ENCODE measurements at regions not wholly inside any gene's neighbourhood (a gene's known extent, or its start where the extent isn't known, plus 50 kb on each side); places are given as distances from the start of the nearest gene placed in this dataset.

DNA sequence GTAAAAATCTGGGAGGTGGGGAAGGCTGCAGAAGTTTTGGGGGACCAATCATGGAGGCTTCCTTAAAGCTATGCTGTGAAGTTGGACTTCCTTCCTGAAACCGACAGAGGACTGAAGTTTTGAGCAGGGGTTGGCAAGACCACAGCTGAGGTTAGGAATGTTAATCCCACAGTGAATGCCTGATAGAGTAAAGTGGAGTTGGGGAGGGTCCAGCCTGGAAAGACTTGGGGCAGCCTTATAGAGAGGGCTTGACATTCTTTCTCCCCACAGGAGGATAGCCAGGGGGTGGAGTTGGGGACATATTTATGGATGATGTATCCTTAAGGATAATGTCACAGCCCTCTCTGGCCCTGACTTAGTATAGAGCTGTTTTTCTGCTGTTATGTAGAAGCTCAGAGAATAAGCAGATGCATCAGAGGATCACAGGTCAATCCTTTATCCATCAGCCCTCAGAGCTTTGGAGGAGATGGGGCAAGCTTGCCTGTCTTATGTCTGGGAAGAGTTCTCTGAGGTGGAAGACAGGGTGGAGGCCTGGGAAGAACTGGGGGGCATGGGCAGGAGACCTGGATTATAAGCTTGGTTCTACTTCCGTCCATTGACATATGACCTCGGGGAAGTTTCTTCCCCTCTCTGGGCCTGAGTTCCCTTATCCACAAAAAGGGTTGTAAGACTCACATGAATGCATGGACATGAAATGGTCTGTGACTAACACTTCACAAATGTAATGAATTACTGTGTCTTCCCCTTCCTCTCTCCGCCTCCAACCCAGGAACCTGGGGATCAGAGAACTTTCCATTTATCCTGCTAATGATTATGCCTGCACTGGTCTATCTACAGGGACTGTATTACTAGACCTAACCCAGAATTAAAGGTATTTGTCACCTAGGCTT, 317.8 kb downstream of the MIAT start:
- POLR2A ChIA-PET: no interaction called here
- no peaks in the 10 kb centered on the region for H3K9me3 Mint-ChIP-seq
- CTCF ChIA-PET: no interaction called here

DNA sequence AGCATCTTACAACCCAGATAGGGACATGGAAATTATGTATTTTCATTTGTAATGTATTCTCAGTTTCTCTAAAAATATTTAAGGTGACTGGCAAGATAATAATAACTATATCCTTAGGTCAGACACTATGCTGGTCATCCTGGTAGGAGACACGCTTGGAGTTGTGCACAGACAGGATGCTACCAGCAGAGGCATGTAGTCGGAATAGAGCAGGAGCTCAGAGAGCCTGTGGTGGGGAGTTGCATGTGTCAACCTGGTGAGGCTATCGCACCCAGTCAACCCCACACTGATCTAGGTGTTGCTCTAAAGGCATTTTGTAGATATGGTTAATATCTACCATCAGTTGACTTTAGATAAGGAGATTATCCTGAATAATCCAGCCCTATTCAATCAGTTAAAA, 318.5 kb downstream of the MIAT start:
- no peaks in the 10 kb centered on the region for H3K9me3 Mint-ChIP-seq
- no peaks in the 10 kb centered on the region for H3K27me3 Mint-ChIP-seq
- H3K27ac Mint-ChIP-seq: no peak overlapping the region
- ChIA-PET CTCF (no interaction called here), POLR2A (no interaction called here)
- no peak for DNase-seq
- H3K36me3 Mint-ChIP-seq (ENCODE audit: low read depth): no peaks in the 10 kb centered on the region
- H3K4me3 Mint-ChIP-seq: no peak overlapping the region
- H3K4me1 Mint-ChIP-seq: no peaks in the 10 kb centered on the region

More for the DNA sequence above, 317.8 kb downstream of the MIAT start:
- no peak for DNase-seq
- Mint-ChIP-seq H3K27ac (no peak overlapping the region), H3K4me1 (no peaks in the 10 kb centered on the region), H3K4me3 (no peak overlapping the region), H3K36me3 (ENCODE audit: low read depth) (no peaks in the 10 kb centered on the region), H3K27me3 (no peaks in the 10 kb centered on the region)

DNA sequence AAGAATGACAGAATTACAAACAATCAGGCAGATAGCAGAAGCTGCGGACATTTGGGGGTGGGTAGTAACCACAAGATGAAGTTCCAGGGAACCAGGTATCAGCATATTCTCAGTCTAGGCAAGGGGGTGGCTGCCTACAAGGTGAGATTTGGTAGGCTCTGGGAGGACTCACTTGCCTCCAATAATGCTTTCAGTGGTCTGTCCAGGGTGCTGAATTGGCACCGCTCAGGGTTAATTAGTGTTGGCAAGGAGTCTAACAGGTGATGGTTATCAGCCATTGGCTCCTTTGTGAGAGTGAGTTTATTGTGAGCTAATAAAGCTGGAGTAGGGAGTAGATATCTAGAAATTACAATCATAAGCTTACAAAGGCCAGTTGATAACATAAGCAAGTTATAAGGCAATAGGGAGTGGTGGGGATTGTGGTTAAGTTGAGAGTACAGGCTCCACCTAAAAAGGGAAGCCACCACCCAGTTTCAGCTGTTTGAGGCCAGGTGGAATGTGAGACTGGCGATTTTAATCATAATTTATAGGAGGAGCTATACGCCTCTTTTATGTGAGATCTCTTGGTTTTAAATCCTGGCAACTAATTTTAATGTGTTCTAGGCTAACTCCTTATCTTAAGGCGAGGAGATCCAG, 320.5 kb downstream of the MIAT start:
- H3K27me3 Mint-ChIP-seq: no peaks in the 10 kb centered on the region
- no peak overlapping the region for H3K4me3 Mint-ChIP-seq
- H3K4me1 Mint-ChIP-seq: no peaks in the 10 kb centered on the region
- H3K27ac Mint-ChIP-seq: no peak overlapping the region
- DNase-seq: no peak
- H3K36me3 Mint-ChIP-seq (ENCODE audit: low read depth): no peaks in the 10 kb centered on the region
- ChIA-PET CTCF (no interaction called here), POLR2A (no interaction called here)
- H3K9me3 Mint-ChIP-seq: no peaks in the 10 kb centered on the region

DNA sequence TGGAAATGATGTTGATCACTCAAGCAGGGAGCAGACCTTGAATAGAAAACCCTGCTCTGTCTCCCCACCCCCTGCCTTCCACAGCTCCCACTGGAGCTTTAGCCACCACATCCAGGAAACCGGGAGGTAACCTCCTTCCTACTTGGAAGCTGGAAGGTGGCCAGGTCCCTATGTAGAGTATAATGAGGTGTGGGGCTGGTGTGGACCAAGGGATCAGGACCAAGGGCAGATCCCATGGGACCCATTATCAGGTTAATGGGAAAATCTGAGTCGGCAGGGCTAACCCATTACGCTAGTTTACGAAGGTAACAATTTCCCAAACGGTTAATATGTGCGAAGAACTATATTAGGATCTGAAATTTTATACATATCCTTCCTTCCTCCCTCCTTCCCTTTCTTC, 321.9 kb downstream of the MIAT start:
- Mint-ChIP-seq H3K27ac (no peak overlapping the region), H3K4me3 (no peak overlapping the region), H3K9me3 (no peaks in the 10 kb centered on the region), H3K27me3 (no peaks in the 10 kb centered on the region), H3K4me1 (no peaks in the 10 kb centered on the region), H3K36me3 (ENCODE audit: low read depth) (no peaks in the 10 kb centered on the region)
- CTCF ChIA-PET: no interaction called here
- POLR2A ChIA-PET: interaction anchor here (0.6 kb wide), 1 partner anchor 50 kb away, joined by 4 read pairs; no protein-coding TSS in a partner anchor
- DNase-seq: no peak

DNA sequence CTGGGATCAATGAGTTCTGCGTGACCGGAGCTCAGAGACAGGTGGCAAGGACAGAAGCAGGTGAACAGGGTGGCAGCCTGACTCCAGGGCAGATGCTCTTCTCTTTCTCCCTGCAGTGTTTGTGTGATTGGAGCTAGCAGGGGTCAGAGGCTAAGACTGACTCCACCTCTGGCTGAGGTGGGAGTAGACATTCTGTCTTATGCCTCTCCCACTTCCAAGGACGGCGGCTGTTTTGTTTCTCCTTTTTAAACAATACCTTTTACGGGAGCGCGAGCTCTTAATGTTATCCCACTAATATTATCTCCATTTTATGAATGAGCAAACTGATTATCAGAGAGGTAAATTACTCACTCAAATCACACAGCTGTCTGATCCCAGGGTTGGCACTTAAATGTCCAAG, 323.7 kb downstream of the MIAT start:
- H3K4me1 Mint-ChIP-seq: no peaks in the 10 kb centered on the region
- ChIA-PET POLR2A (no interaction called here), CTCF (no interaction called here)

DNA sequence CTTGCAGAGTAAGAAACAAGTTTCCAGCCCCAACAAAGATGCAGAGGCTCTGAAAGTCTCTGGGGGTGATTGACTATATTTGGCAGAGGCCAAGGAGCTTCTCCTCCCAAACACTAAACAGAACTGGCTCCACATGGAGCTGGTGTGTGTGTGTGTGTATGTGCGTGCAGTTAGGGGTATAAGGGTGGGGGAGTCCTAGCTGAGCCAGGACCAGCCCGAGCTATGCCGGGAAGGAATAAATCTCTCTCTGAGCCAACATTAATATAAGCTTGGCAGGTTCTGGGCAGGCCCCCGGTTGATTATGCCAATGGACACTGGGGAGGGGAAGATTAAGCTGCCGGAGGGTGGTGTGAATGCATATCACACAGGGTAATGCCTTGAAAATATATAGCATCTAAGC, 324.2 kb downstream of the MIAT start:
- Mint-ChIP-seq H3K36me3 (ENCODE audit: low read depth) (no peaks in the 10 kb centered on the region), H3K9me3 (no peaks in the 10 kb centered on the region), H3K27me3 (peaks cover 4% of the 10 kb centered on the region), H3K27ac (no peak overlapping the region), H3K4me3 (no peak overlapping the region), H3K4me1 (no peaks in the 10 kb centered on the region)
- DNase-seq: no peak
- CTCF ChIA-PET: no interaction called here
- POLR2A ChIA-PET: no interaction called here

More for the DNA sequence above, 323.7 kb downstream of the MIAT start:
- DNase-seq: no peak
- Mint-ChIP-seq H3K27ac (no peak overlapping the region), H3K36me3 (ENCODE audit: low read depth) (no peaks in the 10 kb centered on the region), H3K4me3 (no peak overlapping the region), H3K9me3 (no peaks in the 10 kb centered on the region), H3K27me3 (peaks cover 4% of the 10 kb centered on the region)

DNA sequence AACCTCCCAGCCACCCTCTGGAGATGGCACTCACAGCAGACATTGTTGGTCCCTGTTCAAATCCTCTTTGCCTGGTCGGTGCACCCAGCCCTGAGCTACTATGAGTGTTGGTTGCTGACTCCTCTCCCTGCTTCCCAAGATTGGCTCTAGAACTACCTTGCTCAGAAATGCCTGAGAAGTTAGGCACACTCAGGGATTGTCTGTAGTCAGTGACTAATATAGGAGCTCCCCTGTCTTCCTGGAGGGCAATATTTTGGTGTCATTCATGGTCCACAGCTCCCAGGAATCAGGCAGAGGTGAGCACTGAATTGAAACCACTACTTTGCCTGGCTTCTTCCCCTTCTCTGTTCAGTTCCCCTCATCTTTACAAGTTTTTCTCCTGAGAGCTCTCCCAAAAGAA, 325.9 kb downstream of the MIAT start:
- Mint-ChIP-seq H3K9me3 (no peaks in the 10 kb centered on the region), H3K27ac (no peak overlapping the region), H3K27me3 (peaks cover 4% of the 10 kb centered on the region), H3K36me3 (ENCODE audit: low read depth) (no peaks in the 10 kb centered on the region), H3K4me3 (no peak overlapping the region), H3K4me1 (no peaks in the 10 kb centered on the region)
- CTCF ChIA-PET: no interaction called here
- POLR2A ChIA-PET: no interaction called here
- DNase-seq: no peak

DNA sequence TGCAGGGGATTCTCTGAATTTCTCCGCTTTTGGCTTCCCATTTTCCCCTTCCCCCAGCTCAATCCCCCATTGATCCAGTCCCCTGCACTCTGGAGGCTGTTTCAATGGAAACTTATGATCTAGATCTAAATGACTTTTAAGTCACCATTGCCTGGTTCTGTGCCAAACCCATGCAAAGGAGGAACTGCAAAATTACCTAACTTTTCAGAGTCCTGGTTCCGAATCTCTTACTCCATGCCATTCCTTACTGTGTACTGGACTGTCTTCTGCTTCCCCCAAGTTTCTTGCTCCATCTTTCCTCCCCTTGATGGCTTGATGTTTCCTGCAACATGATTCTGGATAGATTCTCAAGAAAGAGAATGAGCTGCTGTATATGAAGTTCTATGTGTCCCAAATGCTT, 327.8 kb downstream of the MIAT start:
- ChIA-PET CTCF (no interaction called here), POLR2A (no interaction called here)
- no peaks in the 10 kb centered on the region for H3K9me3 Mint-ChIP-seq
- no peak for DNase-seq
- no peaks in the 10 kb centered on the region for H3K4me1 Mint-ChIP-seq
- peaks cover 4% of the 10 kb centered on the region for H3K27me3 Mint-ChIP-seq
- no peaks in the 10 kb centered on the region for H3K36me3 Mint-ChIP-seq (ENCODE audit: low read depth)
- H3K27ac Mint-ChIP-seq: no peak overlapping the region
- H3K4me3 Mint-ChIP-seq: no peak overlapping the region

DNA sequence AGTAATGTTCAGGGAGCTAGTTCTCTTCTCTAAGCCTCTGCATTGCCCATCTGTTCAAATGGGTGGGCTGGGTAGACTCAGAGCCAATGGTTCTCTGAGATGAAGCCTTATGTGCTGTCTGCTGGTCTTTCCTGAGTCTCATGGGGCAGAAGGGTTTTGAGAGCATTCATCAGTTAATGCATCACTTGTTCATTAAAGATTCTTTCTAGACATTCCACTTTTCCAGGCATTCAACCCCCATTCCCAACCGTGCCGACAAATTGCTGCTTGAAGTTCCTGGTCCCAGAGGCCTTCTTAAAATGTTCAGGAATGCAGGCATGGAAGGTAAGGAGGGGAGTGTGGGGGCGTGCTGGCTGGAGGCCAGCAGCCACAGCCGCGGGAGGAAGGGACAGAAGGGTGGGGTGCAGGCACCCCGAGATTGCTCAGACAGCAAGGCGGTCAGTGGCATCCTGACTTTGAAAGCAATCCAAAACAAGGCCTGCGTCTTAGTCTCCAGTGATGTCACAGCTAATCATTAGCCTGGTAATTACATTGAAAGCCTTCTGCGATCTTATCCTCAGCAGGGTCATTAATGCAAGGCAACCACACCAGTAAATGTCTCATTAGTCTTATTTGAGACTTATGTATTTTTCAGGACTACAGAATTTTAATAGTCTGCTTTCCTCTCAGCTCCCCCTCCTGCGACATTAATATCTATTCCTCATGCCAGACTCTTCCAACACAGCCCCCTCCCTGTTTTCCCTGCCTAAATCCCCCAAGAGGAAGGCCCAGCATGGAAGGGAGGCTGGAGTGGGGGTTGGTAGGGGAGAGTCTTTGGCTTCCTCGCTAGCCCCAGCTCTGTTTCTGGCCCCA, 328.8 kb downstream of the MIAT start:
- ChIA-PET CTCF (no interaction called here), POLR2A (no interaction called here)
- no peaks in the 10 kb centered on the region for H3K4me1 Mint-ChIP-seq
- no peaks in the 10 kb centered on the region for H3K36me3 Mint-ChIP-seq (ENCODE audit: low read depth)
- no peak for DNase-seq
- peaks cover 4% of the 10 kb centered on the region for H3K27me3 Mint-ChIP-seq
- no peak overlapping the region for H3K27ac Mint-ChIP-seq
- H3K9me3 Mint-ChIP-seq: no peaks in the 10 kb centered on the region
- H3K4me3 Mint-ChIP-seq: no peak overlapping the region

DNA sequence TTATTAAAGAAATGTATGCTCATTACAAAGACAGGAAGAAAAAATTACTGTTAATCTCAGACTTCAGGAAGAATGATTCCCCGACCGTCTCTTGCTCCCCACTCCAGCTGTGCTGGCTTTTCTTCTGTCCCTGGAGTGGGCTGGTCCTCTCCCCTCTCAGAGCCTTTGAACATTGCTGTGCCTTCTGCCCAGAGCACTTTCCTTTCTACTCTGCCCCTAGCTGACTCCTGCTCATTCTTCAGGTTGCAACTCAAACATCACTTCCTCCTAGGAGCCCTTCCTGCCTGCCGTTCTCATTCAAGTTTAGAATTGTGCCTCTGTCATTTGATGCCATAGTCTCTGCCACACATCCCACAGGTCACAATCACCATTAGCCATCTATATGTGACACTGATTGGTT, 329.5 kb downstream of the MIAT start:
- no peaks in the 10 kb centered on the region for H3K9me3 Mint-ChIP-seq
- no peaks in the 10 kb centered on the region for H3K4me1 Mint-ChIP-seq
- H3K4me3 Mint-ChIP-seq: no peak overlapping the region
- H3K27ac Mint-ChIP-seq: no peak overlapping the region
- CTCF ChIA-PET: no interaction called here
- POLR2A ChIA-PET: no interaction called here
- H3K27me3 Mint-ChIP-seq: peaks cover 4% of the 10 kb centered on the region
- no peaks in the 10 kb centered on the region for H3K36me3 Mint-ChIP-seq (ENCODE audit: low read depth)
- DNase-seq: no peak

DNA sequence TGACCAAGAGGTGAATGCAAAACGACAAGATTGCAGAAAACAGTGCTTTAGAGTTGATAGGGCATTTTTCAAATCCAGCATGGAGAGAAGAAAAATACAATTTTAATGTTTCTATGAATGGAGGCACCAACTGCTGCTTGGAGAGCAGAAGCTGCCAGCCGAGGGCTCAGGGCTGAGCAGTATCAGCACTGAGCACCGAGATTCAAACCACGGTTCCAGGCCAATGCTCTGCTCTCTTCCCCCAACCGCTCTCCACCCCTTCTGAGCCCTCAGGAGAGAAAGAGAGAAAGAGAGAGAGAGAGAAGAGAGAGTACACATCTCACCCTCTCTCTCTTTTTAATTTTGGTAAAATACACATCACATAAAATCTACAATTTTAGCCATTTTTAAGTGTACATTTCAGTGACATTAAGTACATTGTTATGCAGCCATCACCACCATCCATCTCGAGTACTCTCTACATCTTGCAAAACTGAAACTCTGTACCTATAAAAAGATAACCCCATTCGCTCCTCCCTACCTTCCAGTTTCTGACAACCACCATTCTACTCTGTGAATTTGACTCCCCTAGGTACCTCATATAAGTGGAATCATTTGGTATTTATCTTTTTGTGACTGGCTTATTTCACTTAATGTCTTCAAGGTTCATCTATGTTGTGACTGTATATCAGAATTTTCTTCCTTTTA, 333.3 kb downstream of the MIAT start:
- no peak for DNase-seq
- Mint-ChIP-seq H3K27me3 (no peaks in the 10 kb centered on the region), H3K4me3 (no peak overlapping the region), H3K27ac (no peak overlapping the region), H3K4me1 (no peaks in the 10 kb centered on the region), H3K9me3 (no peaks in the 10 kb centered on the region), H3K36me3 (ENCODE audit: low read depth) (no peaks in the 10 kb centered on the region)
- ChIA-PET CTCF (interaction anchor here (0.7 kb wide), 1 partner anchor 11 kb away, joined by 3 read pairs; no protein-coding TSS in a partner anchor), POLR2A (no interaction called here)

DNA sequence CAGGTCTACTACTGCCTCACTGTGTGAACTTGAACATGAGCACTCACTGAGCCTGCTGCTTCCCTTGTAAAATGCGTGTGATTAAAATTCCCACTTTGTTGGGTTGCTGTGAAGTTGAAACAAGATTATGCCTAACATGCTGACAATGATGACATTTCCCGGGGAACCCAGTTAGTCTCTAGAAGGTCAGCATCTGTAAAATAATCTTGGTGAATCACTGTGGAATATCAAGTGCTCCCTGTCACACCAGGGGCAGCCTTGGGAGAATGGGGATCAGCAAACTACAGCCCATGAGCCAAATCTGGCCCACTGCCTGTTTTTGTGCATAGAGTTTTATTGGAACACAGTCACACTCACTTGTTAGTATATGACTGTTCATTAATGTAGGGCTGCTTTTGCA, 335.2 kb downstream of the MIAT start:
- POLR2A ChIA-PET: no interaction called here
- Mint-ChIP-seq H3K27ac (no peak overlapping the region), H3K9me3 (no peaks in the 10 kb centered on the region)

DNA sequence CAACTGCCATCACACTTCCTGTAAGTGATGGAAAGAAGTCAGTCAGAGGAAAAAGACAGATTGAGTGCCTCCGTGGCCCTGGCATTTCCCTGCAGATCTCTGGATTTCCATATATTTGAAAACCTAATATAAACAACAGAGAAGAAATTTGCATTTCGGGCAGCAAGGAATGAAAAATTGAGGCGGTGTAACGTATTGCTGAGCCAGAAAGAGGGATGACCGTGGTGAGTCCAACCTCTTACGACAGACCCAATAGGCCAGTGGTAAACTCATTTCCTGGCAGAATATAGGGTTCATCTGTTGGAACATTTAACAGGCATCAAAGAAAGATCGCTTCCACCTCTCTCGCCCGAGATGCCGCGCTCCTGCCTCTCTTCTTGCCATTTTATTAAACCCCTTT, 336.5 kb downstream of the MIAT start:
- no peak overlapping the region for H3K4me3 Mint-ChIP-seq

More for the DNA sequence above, 335.2 kb downstream of the MIAT start:
- CTCF ChIA-PET: no interaction called here
- Mint-ChIP-seq H3K4me1 (no peaks in the 10 kb centered on the region), H3K4me3 (no peak overlapping the region), H3K27me3 (no peaks in the 10 kb centered on the region), H3K36me3 (ENCODE audit: low read depth) (no peaks in the 10 kb centered on the region)
- no peak for DNase-seq

More for the DNA sequence above, 336.5 kb downstream of the MIAT start:
- CTCF ChIA-PET: no interaction called here
- Mint-ChIP-seq H3K4me1 (no peaks in the 10 kb centered on the region), H3K27me3 (no peaks in the 10 kb centered on the region), H3K27ac (no peak overlapping the region), H3K36me3 (ENCODE audit: low read depth) (no peaks in the 10 kb centered on the region), H3K9me3 (no peaks in the 10 kb centered on the region)
- POLR2A ChIA-PET: no interaction called here
- DNase-seq: no peak

Data from activated CD4-positive, alpha-beta memory T cell treated with anti-CD3 and anti-CD28 coated beads, Interleukin-2, amount 10 ng/mL, durations not matched to agents 7 days and 5 days (primary cell).